ENCODE measurements at regions not wholly inside any gene's neighbourhood (a gene's known extent, or its start where the extent isn't known, plus 50 kb on each side); places are given as distances from the start of the nearest gene placed in this dataset.

DNA sequence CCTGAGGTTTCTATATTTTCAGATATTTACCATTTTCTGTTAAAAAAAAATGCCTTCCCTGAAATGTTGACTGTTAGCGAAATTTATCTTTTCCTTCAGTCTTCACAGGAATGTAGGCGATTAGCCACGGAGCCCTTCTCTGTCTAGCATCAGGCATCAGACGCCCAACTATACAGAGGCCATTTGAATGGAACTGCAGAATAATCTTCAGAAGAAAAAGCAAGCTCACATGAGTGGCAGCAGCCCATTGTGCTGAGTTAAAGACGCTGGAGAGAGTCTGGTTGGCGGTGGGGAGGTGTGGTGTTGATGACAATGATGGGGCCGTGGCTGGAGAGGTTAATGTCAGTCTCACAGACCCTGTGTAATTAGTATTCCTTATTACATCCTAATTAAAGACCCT lies 196.8 kb upstream of the LEF1 start:
- no peak for DNase-seq (ENCODE audit: low spot score)

DNA sequence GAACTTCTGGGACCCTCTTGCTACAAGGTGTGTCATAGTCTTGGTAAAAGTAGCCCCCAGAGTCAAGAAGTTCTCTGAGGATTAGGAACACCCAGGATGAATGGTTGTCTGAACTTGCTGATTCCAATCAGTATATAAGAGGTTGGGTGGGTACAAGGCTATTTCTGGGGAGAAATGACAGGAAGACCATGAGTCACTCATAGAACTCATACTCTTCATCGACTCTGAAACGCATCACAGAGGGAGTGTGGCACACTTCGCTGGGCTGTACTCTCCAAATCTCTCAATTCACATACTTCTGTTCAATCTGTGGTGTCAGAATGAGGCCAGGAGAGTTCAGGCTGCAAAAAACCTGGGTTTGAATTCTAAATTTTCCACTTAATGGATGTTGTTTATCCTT lies 193.2 kb upstream of the LEF1 start:
- DNase-seq (ENCODE audit: low spot score), result no peak

DNA sequence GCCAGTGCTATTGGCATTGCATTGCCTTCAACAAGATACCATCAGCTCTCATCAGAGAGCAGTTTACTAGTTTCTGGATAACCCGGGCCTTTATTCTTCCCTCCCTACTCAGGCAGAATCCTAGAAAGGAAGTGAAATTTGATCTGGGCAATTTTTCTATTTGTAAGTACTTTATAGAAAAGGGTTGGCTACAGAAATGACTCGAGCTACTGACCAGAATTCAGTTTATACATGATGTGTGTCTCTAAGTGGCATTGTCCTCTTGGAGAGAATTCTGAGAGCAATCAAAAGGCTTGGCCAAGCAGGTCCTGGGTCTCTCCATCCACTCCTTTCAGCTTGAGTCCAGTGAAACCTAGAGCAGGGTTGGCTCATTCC lies 192.7 kb upstream of the LEF1 start:
- DNase-seq (ENCODE audit: low spot score), result no peak

DNA sequence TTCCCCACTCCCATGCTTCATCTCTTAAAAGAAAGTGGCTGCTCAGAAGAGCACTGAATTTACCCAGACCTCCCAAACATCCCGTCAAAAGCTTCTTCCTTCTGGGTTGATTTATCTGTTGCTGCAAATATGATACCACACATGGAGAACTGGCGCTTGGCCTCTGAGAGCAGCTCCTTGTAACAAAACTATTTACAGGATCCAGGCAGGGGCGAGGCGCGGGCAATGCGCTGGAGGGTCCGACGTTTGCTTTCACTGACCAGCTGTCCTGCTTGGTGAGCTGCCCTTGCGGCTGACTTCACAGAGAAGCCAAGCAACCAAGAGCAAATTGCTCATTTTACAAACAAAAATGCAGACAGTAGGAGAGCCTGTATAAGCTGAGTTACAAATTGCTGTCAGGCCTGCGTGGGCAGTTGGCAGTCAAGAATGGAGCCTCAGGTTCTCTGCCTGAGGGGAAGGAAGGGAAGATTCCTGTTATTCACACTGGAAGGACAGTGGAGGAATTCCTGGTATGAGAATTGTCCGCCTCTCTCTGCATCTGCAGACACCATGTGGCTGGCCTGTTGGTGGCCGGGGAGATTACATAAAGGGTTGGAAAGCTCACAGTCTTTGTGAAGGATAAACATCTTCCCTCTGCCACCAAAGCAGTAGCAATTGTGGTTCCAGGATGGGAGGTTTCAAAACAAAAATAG lies 192.2 kb upstream of the LEF1 start:
- peak; percentile 58 for DNase-seq (ENCODE audit: low spot score)

DNA sequence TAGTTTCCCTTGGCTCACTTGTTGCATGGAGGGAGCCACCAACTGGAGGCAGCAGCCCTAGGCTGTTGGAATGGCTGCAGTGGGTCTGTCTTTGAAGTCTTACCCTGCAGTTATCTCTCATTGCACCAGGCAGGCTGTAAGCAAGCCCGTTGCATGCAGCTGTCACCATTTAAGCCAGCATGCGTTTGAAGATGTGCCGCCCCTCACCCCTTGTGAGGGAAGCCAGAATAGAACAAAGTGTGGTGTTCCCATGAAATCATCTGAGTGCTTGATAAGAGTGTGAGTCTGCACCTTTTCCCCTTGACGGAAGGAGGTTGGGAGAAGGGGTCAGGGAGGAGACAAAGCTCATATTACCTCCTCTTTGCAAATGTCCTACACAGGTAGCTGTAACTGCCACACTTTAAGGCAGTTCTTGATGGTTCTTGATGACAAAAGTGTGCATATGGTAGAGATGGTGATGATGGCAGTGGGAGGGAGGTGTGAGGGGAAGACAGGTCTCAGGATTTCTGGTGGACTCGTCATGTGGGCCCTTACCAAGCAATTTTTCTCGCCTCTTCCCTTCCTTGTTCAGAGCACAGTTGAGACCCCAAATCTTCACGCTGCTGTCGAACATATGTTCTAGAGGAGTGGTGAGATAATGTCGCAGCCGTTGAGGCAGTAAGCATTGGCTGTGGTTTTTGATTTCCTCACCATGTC lies 191.4 kb upstream of the LEF1 start:
- no peak for DNase-seq (ENCODE audit: low spot score)

DNA sequence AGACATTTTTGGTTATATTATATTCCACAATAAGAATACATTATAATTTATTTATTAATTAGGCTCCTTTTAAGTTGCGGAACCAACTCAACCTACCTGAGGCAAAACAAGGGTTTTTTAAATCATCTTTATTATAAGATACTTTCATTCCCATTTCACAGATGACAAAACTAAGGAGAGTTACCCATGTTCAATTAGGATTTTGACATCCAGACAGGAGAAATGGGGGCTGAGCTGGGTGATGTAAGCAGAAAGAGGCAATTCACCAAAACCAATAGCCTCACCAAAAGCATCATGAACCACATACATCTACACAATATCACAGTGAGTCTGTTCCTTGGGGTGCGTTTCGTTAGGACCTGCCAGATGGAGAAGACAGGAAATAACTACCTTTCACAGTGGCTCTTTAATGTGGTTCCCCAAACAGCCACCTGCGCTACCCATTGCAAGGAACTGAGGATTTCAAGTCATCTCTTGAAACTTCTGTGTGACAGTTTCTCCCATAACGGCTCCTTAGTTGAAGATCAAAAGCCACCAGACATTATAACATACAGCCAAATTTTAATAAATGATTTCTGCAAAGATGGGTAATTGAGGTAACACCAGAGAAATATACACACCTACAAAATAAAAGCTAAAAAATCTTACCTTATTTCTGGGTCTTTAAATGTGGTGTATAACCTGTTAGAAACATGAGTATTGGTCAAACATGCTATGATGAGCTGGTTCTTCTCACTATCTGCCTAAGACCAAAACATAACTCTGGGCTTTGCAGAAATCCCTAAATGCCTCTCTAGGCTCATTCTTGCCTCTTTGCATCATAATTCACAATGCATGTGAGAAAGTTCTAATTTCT lies 190.6 kb upstream of the LEF1 start:
- DNase-seq (ENCODE audit: low spot score), result no peak

DNA sequence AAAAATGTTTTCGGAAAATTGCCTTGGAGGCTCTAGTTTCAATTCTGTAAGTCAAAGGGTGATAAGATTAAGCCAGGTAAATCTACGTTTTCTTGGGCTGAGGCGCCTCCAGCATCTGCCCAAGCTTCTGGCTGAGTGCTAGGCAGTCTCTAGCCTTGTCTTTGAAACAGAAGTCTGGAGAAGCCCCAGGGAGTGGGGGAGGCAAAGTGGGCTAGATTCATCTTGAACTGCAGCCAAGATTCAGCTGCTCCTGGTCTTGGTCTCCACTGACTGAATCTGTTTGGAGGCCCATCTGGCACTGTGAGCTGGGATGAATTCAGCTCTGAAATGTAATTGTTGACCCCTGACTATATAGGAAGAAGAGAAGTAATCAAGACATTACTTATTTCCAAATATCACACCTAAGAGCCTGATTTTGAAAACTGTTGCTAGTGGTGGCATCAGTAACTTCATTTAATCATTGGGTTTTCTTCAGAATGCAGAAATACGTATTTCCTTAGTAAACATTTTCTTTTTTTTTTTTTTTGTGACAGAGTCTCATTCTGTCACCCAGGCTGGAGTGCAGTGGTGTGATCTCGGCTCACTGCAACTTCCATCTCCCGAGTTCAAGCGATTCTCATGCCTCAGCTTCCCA lies 187.3 kb upstream of the LEF1 start:
- DNase-seq (ENCODE audit: low spot score), result no peak

DNA sequence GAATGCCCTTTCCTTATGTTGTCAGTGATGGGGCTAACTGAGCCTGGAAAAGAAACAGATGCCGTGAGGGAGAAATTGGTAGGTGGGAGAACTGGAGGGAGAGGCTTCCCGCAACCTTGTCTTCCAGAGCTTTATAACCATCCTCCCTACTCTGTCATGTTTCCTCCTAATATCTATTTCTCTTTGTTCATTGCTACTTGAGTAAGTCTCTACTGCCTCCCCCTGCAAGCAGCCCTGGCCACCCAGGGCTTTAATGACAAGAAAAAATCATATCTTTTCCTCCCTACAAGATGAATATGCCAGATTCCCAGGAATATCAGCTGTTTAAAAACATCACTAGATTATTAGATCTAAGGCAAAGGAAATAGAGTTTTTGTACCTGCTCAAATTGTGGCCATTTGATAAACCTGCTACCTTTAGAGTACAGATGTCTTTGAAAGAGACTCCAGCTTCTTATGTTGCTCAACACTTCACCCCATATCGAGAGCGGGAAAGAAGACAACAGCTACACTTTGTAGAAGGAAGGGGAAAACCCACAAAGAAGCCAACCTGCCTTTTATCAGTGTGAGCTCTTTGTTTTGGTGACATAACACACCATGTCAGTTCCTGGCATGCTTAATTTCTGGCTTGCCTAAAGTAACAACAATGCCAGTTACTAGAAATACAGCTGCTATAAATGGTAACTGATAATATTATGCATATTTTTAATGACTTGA lies 186.6 kb upstream of the LEF1 start:
- DNase-seq (ENCODE audit: low spot score), result no peak

DNA sequence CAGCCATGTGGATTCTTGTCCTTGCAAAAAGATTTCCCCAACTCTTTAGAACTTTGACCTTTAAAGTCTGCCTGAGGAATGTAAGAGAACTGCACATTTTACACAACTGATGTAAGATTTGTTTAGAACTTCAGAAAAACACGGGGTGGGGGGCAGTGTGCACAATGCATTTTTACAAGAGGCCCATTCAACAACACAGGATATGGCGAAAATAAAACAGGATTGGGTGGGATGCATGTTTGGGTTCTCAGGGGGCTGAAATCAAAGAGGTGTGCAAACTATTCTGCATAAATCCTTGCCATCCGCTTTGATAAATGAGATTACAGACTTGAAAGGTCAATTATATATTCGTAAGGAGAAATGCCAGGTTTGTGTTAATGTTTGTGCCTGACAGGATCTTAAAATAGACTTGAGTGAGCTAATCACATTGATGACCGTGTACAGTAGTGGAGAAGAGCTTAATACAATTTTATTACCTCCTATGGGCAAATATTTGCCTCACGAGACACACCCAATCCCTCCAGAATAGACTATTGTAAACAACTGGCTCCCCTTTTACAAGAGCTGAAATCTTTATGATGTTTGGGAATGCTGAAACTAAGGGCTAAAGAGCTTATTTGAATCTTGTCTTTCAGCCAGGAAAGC lies 184.1 kb upstream of the LEF1 start:
- no peak for DNase-seq (ENCODE audit: low spot score)

DNA sequence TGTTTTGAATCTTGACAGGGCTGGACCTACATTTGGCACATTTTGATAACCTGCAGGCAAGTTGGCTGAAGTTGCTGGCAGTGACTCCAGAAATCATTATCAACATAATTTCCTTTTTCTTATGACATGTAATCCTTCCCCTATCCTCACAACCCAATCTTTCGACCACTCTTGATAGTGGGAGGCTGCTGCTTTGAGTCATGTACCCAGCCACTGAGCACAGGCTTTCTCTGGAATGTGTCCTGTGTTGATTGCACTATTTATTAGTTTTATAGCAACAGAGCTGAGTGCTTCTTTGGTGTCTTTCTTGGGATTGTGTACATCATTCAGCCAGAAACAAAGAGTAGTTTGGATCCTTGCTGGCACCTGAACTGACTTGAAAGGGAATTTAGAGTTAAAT lies 183.1 kb upstream of the LEF1 start:
- DNase-seq (ENCODE audit: low spot score), result no peak

DNA sequence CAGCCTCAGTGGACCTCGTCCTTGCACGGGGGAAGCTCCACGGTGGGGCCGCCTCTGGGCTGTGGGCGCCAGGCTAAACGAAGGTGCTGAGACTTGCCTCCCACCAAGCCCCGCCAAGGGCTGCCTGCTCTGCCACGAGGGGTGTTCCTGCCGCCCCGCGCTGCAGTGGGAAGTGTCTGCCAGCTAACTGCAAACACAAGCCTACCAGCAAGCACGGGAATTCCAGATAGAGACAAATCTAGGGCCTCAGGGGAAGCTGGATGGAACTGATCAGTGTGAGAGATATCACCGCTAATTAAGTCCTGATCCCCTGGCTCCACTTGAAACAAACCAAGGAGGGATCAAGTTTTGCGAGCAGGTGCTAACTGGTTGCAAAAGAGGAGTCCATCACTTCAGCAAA lies 181.6 kb upstream of the LEF1 start:
- DNase-seq (ENCODE audit: low spot score), result peak; percentile 56

DNA sequence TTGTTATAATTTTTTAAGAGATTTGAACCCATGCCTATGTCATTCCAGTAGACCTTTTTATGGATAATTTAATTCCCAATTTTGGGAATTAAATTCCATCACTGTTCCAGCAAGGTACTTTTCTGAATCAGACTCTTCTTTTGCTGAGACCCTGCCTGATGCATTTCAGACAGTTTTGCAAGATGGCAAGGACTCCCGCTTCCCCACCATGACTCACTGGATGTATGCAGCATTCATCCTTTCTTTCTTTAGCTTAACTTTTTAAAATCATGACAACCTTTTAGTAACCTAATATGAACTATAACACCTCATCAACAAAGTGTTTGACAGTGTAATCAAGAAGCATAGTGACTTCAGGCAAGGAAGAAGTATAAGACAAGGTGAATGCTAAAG lies 178.1 kb upstream of the LEF1 start:
- no peak for DNase-seq (ENCODE audit: low spot score)

DNA sequence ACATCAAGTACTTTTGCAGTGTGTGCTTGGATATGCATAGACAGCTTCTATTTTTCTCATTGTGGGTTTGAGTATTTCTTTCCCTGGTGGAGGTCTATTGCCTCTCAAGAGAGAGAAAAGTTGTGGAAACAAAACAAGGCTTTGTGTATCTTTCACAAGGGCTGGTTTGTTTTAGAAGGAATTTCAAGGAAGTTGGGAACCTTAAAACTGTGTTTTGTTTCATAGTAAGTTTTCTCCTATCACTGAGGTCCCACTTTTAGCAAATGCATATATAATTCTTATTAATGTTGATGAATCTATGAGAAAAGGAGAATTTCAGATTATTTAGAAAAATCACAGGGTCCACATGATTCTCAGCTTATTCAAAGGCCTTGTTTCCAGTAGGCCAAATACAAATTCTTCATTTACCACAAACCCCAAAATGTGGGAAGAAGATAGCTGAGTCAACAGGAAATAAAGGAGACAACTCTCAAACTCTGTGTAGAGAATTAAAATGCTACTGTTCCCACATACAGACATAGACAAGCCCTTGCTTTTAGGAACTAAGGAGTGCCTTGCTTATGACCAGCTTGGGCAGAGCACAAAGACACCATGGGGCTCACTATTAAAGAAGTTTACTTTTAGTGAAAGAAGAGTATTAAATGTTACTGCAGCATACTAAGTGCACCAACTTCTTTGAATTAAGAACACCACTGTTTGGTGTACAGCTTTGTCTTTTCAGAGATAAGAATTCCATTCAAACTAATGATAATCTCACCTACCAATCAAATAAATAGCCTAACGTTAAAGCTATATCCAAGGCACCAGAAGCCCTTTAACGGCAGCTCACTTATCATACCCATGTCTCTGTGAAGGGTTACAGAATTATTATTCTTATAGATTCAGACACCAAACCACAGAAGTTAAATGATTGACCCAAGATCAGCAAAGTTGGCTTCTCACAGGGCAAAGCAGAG lies 177.4 kb upstream of the LEF1 start:
- DNase-seq (ENCODE audit: low spot score), result no peak

DNA sequence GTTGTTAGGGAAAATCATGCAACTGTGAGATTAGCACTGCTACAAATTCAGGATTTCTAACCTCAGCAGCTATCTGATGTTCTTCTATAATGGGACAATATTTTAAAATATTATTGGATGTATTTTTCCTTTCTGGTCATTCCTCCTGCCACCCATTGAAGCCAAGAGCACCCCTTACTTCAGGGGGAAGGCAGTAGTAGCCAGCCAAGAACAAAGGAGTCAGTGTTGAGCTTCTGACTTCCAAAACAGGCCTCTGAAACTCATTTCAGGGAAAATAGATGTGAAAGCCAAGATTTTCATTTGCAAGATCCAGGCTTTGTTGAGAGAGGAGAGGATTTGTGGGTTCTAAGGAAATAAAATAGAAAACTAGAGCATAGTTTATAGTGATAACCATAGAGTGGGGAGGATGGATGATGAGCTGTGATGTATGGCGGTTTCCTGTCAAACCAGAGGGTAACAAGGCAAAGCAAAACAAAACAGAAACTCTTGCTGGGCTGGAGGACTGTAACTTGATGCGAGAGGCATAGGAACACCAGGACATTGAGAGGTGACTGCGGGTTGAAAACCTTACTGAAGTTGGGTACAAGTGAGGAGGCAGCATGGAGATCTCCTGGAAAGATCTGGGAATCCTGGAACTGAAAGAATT lies 173.7 kb upstream of the LEF1 start:
- DNase-seq (ENCODE audit: low spot score), result no peak

DNA sequence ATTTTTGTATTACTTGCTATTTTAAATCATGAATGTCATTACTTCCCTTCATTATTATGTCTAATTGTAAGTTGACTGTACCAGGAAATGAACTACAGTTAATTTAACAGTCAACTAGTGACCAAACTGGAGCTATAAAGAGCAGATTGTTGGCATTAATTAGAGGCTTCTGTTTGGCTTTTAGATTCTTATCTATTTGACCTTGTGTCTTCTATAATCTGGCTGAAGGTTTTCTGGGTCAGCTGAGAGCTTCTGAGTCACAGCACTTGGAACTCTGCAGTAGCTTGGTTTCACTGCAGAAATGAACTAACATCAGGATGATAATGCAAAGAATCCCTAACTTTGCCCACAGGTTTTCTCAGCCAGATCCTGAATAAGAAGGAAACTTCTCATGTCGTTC lies 169.2 kb upstream of the LEF1 start:
- DNase-seq (ENCODE audit: low spot score), result no peak

DNA sequence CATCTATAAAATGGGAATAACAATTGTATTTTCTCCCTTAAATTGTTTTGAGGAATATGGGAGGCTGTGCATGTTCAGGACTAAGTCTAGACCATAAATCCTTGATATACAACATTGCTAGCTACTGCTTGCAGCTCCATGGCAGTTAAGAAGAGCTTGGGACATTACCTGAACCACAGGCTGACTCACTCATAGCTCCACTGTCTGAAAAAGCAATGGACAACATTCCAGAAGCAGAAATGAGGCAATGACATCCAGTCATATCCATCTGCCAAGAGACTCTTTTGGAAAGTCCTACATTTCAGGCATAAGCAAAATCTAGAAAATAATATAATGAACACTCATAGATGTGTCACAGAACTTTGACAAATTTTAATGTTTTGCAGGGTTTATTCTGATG lies 167.3 kb upstream of the LEF1 start:
- no peak for DNase-seq (ENCODE audit: low spot score)

DNA sequence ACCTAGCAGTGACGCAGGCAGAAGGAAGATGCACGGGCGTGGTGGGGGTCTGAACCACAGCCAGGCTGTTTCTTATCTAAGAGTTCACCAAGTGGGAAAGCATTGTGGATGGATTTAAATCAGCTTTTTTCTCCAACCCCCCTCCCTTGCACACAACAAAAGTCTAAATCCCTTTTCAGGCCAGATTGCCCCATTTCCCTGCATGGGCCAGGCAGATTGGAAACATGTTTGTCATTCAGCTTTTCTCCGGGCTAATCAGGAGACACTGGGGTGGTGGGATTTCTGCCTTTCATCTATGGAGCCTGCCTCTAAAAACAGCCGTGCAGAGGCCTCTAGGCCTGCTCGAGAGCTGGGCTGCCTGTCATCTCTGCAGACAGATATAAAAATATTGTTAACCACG lies 166.3 kb upstream of the LEF1 start:
- peak; percentile 70 for DNase-seq (ENCODE audit: low spot score)

DNA sequence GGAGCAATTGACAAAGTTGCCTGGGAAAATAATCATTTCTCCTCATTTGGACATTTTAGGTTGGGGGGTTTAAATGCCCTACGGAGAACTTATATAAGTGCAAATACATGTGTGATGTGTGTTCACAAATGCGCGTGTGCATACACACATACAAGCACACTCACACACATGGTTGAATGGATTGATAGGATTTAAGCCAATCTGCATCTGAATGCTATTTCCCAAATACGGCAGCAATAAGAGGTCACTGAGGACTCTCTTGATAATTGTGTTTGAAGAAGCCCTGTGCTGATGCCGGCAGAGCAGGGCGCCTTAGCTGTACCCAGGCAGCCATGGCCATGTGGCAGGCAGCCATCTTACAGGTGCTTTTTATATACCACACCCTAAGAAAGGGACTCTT lies 165.3 kb upstream of the LEF1 start:
- no peak for DNase-seq (ENCODE audit: low spot score)

DNA sequence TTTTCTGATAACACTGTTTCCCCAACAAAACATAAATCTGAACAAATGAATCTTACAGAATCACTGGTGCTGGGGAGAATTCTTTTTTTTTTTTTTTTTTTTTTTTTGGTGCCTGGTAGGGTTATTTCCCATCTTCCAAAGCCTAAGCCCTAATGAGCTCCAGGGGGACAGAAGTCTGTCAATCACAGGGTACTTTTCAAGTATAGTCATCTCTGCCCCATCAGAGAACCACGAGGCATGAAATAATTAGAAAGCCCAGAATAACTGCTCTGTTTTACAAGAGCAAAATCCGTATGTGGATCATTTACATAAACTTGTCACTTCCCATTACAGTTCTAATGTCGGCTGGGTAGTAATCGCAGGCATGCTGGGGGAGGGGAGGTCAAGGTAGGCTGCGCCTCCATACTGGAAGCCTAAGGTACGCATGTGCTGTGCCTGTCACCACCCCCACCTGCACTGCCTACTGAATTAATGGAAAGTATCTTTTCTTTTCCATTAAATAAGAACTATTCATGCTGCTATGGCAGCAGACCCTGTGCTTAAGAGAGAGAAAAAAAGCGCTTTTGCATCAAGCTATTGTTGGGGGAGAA lies 164.7 kb upstream of the LEF1 start:
- DNase-seq (ENCODE audit: low spot score), result no peak

Measured in ecto neural progenitor cell (in vitro differentiated cells).